ENCODE measurements at regions not wholly inside any gene's neighbourhood (a gene's known extent, or its start where the extent isn't known, plus 50 kb on each side); places are given as distances from the start of the nearest gene placed in this dataset.

GRCh38 chr10:31657434-31657872 lies 271.2 kb downstream of the ARHGAP12 start:
- no peak for TF ChIP-seq POLR2A (IDR thresholded peaks at IDR 0.05)
- TF ChIP-seq, protein P1, sequence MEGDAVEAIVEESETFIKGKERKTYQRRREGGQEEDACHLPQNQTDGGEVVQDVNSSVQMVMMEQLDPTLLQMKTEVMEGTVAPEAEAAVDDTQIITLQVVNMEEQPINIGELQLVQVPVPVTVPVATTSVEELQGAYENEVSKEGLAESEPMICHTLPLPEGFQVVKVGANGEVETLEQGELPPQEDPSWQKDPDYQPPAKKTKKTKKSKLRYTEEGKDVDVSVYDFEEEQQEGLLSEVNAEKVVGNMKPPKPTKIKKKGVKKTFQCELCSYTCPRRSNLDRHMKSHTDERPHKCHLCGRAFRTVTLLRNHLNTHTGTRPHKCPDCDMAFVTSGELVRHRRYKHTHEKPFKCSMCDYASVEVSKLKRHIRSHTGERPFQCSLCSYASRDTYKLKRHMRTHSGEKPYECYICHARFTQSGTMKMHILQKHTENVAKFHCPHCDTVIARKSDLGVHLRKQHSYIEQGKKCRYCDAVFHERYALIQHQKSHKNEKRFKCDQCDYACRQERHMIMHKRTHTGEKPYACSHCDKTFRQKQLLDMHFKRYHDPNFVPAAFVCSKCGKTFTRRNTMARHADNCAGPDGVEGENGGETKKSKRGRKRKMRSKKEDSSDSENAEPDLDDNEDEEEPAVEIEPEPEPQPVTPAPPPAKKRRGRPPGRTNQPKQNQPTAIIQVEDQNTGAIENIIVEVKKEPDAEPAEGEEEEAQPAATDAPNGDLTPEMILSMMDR (IDR thresholded peaks at IDR 0.05) = no peak

Measured in body of pancreas (tissue), 4 donors.